NCI-H2171 treated with DMSO at 0.1 percent for 48 hours (cell line): ENCODE measurements at regions not wholly inside any gene's neighbourhood (a gene's known extent, or its start where the extent isn't known, plus 50 kb on each side); places are given as distances from the start of the nearest gene placed in this dataset.
A peak's percentile ranks its signal among the peaks of the same experiment; 100 is the strongest.
"Not testable (repeated sequence)": the region's sequence is repeated elsewhere in the genome, so short reads cannot be mapped to it uniquely, and the experiment has no call there.

Source experiments
- DNase-seq: peaks from one replicate; lab custom pipeline; 2025; lab: John Stamatoyannopoulos, UW

DNA sequence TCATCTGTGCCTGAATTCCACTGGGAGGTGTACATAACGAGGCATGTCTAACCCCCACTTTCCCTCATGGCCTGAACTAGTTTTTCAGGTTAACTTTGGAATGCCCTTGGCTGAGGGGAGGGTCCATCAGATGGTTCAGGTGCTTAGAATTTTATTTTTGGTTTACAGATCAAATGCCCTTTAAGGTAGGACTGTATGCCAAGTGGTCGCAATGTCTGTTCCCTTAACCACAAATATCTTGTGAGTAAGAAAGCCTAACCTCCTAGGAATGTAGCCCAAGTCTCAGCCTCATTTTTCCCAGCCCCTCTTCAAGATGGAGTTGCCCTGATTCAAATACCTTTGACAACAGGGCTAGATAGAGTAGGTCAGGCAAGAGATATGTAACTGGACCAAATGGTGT, 78.4 kb downstream of the RNASET2 start:
- no peak for DNase-seq

DNA sequence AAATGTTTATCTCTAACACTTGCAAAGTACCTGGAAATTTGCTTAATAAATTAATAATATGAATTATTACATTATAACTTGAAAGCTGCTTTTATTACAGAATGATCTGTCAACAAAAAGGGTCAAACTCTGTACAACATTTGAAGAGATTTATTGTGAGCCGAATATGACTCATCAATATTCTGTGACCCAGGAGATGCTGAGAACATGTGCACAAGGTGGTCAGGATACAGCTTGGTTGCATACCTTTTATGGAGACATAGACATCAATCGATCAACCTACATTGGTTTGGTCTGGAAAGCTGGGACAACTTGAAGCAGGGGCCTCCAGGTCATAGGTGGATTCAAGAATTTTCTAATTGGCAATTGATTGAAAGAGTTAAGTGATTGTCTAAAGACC, 79.0 kb downstream of the RNASET2 start:
- DNase-seq, result no peak

DNA sequence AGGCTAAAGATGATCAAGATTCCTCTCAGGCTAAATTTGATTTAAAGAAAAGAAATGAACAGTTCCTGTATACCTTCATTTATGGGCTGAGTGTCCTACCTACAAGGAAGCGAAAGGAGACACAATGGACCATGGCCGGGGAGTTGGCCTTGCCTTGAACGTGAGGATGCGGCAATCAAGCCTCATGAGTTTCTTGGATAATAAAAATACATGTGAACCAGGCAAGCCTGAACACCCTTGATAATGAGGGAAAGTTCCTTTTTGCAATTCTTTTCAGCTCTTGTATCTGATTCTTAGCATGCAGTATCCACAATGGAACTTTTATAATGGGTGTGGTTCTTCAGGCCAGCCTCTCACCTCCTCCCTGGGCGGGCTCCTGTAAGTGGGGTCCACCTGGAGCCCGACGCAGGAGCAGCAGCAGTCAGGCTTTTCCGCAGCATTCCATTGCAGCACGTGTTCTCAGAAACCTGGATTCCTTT, 83.8 kb downstream of the RNASET2 start:
- DNase-seq, result no peak

DNA sequence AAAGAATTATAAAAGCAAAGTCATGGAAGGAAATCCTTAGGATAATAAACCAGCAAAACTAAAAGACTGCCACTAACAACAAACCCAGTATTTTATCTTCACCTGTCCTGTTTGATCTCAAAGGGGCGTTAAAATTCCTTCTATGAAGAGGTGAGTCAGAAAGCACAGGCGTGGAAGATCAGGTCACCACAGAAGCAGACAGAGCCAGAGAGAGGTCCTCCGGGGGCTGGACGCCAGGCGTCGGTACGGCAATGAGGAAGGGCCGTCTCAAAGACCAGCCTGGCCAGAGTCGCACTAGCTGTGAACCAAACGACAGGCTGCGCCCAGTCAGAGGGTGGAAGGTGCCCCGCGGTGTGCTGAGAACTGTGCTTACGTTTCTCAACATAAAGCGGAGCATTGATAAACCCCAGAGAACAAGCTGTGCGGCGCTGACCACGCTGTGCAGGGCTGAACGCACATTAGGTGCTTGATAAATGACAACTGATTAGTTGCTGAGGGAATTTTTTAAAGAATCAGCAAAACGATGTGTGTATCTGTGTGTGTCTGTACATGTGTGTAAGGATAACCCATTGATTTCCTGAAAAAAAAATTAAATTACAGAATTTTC, 85.6 kb downstream of the RNASET2 start:
- DNase-seq, result no peak

DNA sequence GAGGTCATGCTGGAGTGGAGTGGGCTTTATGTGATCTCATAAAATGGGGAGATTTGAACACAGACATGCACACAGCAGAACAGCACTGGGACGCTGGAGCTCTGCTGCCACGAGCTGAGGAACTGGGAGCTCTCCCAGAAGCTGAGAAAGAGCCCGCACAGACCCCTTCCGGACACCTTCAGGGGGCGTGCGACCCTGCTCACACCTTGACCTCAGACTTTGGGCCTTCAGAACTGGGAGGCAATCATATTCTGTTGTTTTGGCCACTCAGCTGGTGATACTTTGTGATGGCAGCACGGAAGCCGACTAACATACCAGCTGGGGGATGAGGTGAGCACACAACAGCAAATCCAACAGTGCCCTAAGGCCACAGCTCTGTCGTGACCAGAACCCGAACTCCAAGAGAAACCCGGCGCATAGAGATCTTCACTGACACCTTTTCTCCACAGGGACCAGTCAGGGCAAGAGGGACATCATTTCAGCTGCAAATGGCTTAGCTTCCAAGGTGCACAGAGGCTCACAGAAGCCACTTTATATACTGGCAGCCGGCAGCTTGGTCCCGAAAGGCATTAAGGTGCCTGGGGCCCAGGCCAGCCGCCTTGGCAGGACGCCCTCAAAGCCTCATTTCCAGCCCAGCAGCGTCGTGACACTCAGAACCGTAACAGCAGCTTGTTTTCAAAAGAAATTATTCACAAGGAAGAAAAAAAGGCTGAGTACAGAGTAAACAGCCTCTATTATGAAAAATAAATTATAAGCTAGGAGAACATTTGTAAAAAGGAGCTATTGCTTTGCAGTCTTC, 89.3 kb downstream of the RNASET2 start:
- DNase-seq, result no peak

DNA sequence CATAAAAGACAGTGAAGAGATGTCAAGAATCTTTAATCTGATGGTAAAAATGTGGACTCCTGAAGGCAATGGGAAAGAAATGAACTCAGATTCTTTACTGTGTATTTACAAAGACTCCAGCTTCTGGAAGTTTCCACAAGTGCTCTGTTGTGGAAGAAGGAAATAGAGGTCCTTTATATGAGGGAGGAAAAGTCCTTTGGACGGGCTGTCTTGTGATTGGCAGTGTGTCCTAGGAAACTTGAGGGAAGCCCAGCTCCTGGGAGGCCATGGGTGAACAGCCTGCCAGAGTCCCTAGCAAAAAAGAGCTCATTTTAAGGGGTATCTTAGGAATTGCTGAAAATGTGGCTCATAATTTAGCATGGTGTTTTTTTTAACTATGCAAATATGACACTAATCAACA, 92.0 kb downstream of the RNASET2 start:
- no peak for DNase-seq

DNA sequence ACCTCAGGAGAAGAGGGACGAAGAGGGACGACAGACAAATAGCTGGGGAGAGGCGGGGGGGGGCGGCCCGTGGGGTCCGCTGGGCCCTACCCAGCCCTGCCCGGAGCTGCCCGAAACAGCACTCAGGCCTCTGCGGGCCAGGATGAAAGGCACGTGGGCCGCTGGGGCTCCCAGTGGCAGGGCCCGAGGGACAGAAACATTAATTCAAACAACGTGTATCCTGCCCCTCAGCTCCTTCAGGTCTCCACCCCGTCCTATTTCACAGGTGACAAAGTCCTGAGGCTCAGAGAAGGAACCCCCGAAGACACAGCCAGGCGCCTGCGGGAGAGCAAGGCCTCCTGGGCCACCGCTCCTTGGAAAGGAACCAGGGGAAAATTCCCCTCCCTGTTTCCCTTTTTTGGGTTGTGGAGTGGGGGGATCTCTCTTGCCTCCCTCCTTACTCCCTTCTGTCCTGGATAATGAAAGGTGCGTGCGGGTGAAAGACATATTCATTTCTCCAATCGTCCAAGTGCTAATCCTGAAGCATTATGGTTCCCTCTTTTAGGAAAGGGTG, 93.3 kb downstream of the RNASET2 start:
- DNase-seq, result no peak

DNA sequence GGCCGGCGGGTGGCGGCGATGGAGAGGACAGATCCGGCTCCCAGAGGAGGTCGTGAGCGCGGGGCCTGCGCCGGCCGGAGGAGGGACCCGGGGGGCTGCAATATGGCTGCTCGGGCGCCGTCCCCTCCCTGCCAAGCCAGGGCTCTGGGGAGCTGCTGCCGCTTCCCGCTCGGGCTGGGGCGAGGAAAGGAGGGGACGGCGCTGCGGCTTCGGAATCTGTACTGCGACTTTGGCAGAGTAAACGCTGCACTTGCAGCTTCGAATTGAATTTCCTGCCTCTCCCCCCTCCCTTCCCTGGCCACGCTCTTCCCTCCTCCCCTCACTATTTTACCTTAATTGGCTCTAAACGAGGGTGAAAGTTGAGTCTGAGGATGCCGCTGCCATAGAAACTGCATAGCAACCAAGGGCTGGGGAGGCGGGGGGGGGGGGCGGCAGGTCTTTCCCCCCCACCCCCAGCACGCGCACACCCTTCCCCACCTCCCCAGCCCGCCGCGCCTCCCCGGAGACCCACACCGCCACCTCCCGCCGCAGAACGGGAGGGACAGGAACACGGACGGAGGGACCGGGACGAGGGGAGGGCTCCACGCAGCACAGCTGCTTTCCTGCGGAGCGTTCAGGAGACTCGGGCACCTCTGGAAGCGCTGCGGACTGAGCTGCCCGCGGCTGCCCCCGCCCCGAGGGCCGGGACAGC, 93.9 kb downstream of the RNASET2 start:
- DNase-seq, result no peak

DNA sequence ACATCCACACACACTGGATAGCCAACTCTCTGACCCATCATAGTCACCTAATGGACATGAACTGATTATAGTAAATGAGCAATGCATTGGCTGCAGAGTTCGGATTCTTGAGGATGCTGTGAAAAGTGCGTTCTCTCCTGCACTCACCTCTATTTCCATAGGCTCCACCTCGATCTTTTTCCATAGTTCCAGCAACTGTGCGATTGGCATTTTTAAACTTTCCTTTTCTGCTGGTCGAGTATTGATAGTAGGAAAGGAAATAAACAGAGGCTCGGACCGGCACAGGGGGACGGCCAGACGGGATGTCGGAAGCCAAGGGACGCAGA, 94.4 kb downstream of the RNASET2 start:
- no peak for DNase-seq

DNA sequence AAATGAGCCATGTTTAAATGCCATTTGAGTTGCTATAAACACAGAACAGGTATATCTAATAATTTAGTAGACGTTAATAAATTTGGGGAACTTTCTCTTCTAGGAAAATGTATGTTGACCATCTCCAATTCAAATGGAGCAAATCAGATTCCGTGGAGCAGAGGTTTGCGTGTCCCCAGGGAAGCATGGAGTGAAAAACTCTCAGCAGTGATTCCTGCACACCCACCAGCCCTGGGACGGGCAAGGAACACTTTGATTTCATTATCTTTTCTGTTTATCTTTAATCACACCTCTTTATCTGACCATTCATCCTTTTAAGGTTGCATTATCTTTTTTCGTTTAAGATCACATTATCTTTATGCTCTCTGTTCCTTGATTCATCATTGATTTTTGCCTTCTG, 95.0 kb downstream of the RNASET2 start:
- DNase-seq, result no peak

DNA sequence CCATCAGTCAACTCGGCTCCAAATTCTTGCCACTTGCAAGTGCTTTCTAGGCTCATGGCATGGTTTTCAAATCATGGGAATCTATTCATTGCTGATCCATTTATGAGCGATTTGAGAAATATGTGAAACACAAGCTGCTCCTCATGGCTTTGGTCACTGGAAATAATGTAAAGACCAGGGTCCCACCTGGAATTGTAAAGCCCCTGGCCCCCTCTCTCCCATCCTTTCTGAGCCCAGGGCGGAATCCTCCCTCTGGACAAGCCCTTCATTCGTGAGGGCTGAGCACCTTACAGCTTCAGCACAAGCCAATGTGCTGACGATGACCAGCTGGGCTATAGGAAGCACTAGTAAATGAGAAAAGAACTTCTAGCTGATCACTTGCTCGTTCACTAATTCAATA, 96.0 kb downstream of the RNASET2 start:
- no peak for DNase-seq

DNA sequence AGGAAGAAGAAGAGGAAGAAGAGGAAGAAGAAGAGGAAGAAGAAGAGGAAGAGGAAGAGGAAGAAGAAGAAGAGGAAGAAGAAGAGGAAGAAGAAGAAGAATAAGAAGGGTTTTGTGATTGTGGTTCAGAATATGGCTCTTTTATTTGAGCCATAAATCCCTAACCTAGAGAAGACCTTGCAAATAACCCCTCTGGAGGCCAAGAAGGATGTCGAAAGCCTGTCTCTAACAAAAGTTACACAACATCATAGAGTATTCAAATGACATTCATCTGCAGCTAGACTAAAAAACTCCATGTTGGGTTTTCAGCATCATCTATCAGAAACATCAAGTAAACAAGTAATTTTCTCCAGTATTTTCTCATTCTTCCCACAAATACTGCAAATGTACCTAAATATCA, 100.9 kb downstream of the RNASET2 start:
- no peak for DNase-seq

DNA sequence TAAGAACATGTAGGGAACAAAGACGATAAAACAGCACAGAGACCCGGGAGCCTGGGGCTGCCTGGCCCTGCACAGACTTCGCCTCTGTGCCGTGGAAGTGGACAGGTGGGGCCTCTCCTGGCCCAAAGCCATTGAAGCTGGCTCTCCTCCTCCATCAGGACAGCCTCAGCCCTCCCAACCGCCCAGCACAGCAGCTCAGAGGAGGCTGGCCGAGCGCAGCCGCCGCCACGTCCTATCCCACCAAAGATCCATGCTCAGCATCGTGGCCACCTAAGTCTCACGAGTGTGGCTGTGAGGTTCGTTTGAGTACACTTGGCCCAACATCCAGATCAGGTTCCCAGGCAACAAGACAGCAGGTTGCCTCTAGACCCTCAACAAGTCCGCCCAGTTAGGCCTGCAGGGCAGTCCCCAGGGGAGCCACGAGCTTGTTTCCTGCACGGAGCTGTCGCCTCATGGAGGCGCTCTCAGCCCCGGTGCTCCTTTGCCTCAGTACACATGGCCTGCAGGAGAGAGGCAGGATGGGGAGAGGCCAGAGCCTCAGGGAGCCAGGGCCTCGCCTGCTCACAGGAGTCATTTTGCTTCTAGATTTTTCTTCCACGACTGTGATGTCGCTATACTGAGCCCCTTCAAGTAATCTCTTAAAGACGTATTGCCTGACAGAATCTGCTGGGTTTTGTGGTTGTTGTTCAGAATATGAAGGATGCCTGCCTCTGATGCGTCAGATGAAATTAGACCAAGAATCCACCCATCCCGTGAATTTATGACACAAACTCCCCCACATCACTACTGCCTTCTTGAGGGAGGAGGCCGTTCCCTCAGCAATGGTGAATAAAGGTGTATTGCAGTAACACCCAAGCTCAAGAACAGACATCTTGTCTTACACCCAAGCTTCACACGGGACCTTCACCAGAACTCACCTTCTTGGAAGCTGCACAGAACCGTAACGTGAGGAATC, 102.7 kb downstream of the RNASET2 start:
- DNase-seq, result no peak

DNA sequence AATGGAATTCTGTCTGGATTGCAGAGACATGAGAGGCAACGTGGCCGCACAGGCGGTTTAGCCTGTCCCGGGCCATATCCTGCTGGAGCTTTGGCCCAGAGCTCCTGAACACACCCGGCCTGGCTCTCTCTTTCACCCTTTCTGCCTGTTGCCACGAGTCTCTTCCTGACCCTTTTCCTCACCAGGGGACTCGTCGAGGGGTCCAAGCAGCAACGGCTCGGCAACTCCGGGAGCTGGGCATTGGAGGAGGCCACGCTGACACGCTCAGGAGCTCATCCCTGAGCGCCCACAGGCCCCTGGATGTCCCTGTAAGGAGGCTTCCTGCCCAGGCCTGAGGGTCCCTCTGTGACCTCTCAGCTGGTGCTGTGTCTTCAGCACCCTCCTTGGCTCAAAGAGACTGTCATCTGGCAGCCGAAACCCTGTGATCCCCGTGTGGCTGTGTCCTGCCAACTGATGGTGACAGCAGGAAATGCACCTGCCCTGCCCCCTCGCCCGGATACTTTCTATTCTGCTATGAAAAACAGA, 103.8 kb downstream of the RNASET2 start:
- DNase-seq, result no peak

DNA sequence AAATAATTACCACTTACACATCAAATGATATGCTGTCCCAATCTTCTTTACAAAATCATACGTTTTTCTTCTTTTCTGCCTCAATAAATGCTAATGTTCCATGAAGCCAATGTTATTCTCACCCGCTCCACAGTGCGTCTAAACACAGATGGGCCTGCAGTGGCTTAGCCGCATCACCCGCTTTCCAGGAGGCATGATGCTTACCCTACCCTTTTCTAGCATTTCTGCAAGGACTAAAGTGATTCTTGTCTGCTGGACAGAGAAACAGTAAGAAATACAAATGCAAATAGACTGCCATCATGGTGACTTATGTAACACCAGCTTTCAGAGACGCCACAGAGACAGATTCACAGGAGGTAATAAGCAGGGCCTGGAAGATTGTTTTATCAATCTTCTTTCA, 104.4 kb downstream of the RNASET2 start:
- DNase-seq, result no peak

DNA sequence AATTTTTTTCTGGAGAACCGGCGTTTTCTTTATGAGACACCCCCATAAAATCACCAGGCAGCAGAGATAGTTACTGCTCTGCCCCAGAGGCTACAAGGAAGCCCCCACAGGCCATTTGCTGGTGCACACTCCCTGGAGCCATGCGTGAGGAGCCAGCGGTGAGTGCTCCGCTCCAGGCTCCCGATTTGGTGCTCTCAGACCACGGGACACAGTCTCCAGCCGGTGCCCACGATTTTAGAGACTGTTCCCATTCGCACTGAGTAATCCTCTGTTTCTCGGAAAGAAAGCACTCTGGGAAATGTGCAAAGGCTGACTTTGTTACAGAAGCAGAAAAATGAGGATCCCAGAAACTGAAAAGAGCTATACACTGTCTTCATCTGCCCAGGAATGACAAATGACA, 104.9 kb downstream of the RNASET2 start:
- DNase-seq, result no peak

DNA sequence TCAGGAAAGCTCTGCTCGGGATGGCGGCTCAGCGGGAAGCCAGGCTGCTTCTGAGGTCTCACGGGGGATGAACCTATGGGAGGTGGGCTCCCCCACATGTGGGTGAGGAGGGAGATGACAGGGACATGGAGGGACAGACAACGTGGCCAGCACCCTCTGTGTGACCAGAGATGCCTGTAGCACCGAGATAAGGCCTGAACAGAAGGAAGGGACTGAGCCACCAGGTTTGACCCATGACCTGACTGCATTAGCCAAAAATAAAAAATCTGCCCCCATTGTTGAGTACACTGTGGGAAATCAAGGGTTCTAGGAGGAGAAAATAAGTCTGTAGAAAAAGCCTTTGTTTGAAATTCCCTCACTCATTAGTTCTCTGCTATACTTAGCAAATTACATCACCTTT, 105.7 kb downstream of the RNASET2 start:
- DNase-seq, result no peak

DNA sequence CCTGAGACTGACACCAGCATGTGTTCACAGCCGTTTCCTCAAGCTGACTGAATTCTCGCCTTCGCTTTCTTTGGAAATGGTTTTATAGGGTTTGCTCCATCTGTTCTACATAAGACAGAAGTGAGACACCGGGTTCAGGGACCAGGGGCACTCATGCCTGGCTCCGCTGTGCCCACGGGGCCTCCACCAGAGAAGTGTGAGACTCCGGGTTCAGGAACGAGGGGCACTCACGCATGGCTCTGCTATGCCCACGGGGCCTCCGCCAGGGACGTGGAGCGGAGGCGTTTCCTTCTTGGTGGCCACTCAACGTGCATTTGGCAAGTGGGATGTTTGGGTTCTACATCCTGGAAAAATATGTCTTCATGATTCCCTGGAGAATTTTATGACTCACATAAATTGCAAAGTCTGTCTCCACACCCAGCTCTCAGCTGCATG, 106.6 kb downstream of the RNASET2 start:
- peak; percentile 5 for DNase-seq

DNA sequence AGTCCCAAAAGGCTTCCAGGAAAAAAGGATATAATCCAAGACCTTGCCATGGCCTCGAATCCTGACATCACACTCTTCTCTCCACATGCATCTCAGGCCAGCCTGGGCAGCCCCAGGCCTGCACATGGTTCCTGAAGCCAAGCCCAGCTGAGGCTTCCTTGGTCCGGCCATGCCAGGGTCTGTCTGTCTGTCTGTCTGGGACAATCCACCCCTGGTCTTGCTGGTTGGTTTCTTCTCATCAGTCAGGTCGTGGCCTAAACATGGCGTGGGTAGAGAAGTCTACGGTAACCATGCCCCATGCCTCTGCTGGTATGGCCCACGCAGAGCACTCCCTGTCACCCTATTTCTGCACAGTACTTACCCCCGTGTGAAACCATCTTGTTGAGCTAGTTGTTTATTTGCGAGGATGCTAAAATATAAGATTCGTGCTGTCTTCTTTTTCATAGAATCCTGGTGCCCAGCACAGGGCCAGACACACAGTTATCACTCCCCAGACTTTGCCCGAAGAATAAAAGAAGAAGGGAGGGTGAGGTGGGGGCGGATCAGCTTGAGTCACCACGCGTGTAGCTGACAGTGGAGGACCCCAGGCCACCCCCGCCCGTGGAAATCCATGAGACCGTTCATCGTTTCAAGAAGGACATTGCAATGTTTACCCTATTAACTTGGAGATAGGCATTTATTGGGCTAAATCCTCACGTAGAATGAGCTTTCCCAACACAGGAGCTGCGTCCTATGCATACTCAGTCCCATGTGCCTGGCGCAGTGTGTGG, 107.2 kb downstream of the RNASET2 start:
- no peak for DNase-seq

DNA sequence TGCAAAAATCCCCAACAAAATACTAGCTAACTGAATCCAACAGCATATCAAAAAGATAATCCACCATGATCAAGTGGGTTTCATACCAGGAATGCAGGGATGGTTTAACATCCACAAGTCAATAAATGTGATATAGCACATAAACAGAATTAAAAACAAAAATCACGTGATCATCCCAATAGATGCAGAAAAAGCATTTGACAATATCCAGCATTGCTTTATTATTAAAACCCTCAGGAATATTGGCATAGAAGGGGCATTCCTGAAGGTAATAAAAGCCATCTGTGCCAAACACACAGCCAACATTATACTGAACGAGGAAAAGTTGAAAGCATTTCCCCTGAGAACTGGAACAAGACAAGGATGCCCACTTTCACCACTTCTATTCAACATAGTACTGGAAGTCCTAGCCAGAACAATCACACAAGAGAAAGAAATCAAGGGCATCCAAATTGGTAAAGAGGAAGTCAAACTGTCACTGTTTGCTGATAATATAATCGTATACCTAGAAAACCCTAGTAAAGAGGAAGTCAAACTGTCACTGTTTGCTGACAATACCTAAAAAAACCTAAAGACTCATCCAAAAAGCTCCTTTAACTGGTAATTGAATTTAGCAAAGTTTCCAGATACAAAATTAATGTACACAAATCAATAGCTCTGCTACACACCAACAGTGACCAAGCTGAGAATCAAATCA, 109.8 kb downstream of the RNASET2 start:
- DNase-seq, result not testable (repeated sequence)
